ENCODE measurements at regions not wholly inside any gene's neighbourhood (a gene's known extent, or its start where the extent isn't known, plus 50 kb on each side); places are given as distances from the start of the nearest gene placed in this dataset.

- Histone ChIP-seq H2AFZ (ENCODE audit: low read length) (no peak overlapping the region), H3K9me2 (replicated peaks; ENCODE audit: low read length) (no peaks in the 10 kb centered on the region), H3K36me3 (ENCODE audit: low read depth, low read length) (no peaks in the 10 kb centered on the region), H3K27me3 (ENCODE audit: low read length) (no peaks in the 10 kb centered on the region), H3K9me3 (ENCODE audit: low read length) (no peaks in the 10 kb centered on the region), H3K4me3 (ENCODE audit: low read length) (no peak overlapping the region), H3K27ac (ENCODE audit: low read length) (no peak overlapping the region), H3K79me2 (ENCODE audit: low read length) (no peaks in the 10 kb centered on the region), H3F3A (ENCODE audit: low read length, unreplicated experiment) (no peaks in the 10 kb centered on the region), H3K9ac (ENCODE audit: low read length) (no peak overlapping the region), H4K20me1 (ENCODE audit: low read length) (no peaks in the 10 kb centered on the region), H3K4me1 (ENCODE audit: insufficient read depth, low read length) (peaks cover 8% of the 10 kb centered on the region; the same call in 1 of the 2 replicates), H3K4me2 (ENCODE audit: low read length) (no peak overlapping the region)
- ChIA-PET POLR2A (ENCODE audit: unreplicated experiment) (no interaction called here), CTCF (no interaction called here)
- TF ChIP-seq EZH2 (IDR thresholded peaks at IDR 0.05; ENCODE audit: low read length, unreplicated experiment), result no peak
- DNase-seq (no peak), ATAC-seq (no peak)
- no TSS peak for BruUV-seq (replicated peaks)
- intact Hi-C loops (cut with micrococcal nuclease), result no loop called here
These were observed 393.3 kb upstream of the CDH11 start for GRCh38 chr16:65515193-65515592.

GRCh38 chr16:65510850-65511249 is 389.0 kb upstream of the CDH11 start:
- H3F3A ChIP-seq (ENCODE audit: low read length, unreplicated experiment), result no peaks in the 10 kb centered on the region
- no peaks in the 10 kb centered on the region for H3K79me2 ChIP-seq (ENCODE audit: low read length)
- TF ChIP-seq EZH2phosphoT487 (IDR thresholded peaks at IDR 0.05; ENCODE audit: borderline replicate concordance, low read length), result no peak
- TF ChIP-seq EZH2 (IDR thresholded peaks at IDR 0.05; ENCODE audit: low read length, unreplicated experiment), result no peak
- TF ChIP-seq CTCF (conservative IDR thresholded peaks at IDR 0.05; ENCODE audit: low read depth, low read length), result no peak
- no peaks in the 10 kb centered on the region for H3K27me3 ChIP-seq (ENCODE audit: low read length)
- no peaks in the 10 kb centered on the region for H3K9me2 ChIP-seq (replicated peaks; ENCODE audit: low read length)
- H4K20me1 ChIP-seq (ENCODE audit: low read length), result no peaks in the 10 kb centered on the region
- no peak overlapping the region for H3K4me3 ChIP-seq (ENCODE audit: low read length)
- CTCF ChIA-PET, result no interaction called here
- DNase-seq (no peak), ATAC-seq (no peak)
- no peak overlapping the region for H3K27ac ChIP-seq (ENCODE audit: low read length)
- no peaks in the 10 kb centered on the region for H3K9me3 ChIP-seq (ENCODE audit: low read length)
- BruUV-seq (replicated peaks), result no TSS peak
- H2AFZ ChIP-seq (ENCODE audit: low read length), result no peak overlapping the region
- H3K36me3 ChIP-seq (ENCODE audit: low read depth, low read length), result no peaks in the 10 kb centered on the region
- no peak overlapping the region for H3K4me2 ChIP-seq (ENCODE audit: low read length)
- no peak overlapping the region for H3K9ac ChIP-seq (ENCODE audit: low read length)
- intact Hi-C loops (cut with micrococcal nuclease), result no loop called here
- H3K4me1 ChIP-seq (ENCODE audit: insufficient read depth, low read length), result no peaks in the 10 kb centered on the region
- POLR2A ChIA-PET (ENCODE audit: unreplicated experiment), result no interaction called here

- Histone ChIP-seq H3K4me2 (ENCODE audit: low read length) (no peak overlapping the region), H3K27ac (ENCODE audit: low read length) (no peak overlapping the region), H2AFZ (ENCODE audit: low read length) (no peak overlapping the region), H4K20me1 (ENCODE audit: low read length) (no peaks in the 10 kb centered on the region), H3K27me3 (ENCODE audit: low read length) (no peaks in the 10 kb centered on the region), H3K9ac (ENCODE audit: low read length) (no peak overlapping the region), H3K4me3 (ENCODE audit: low read length) (no peak overlapping the region), H3K4me1 (ENCODE audit: insufficient read depth, low read length) (no peaks in the 10 kb centered on the region), H3K36me3 (ENCODE audit: low read depth, low read length) (no peaks in the 10 kb centered on the region), H3F3A (ENCODE audit: low read length, unreplicated experiment) (no peaks in the 10 kb centered on the region), H3K9me2 (replicated peaks; ENCODE audit: low read length) (no peaks in the 10 kb centered on the region), H3K79me2 (ENCODE audit: low read length) (no peaks in the 10 kb centered on the region), H3K9me3 (ENCODE audit: low read length) (no peaks in the 10 kb centered on the region)
- TF ChIP-seq CTCF (conservative IDR thresholded peaks at IDR 0.05; ENCODE audit: low read depth, low read length) (no peak), EZH2 (IDR thresholded peaks at IDR 0.05; ENCODE audit: low read length, unreplicated experiment) (no peak), EZH2phosphoT487 (IDR thresholded peaks at IDR 0.05; ENCODE audit: borderline replicate concordance, low read length) (no peak)
- intact Hi-C loops (cut with micrococcal nuclease), result no loop called here
- DNase-seq (no peak), ATAC-seq (no peak)
- ChIA-PET POLR2A (ENCODE audit: unreplicated experiment) (no interaction called here), CTCF (no interaction called here)
- no TSS peak for BruUV-seq (replicated peaks)
These were observed 388.4 kb upstream of the CDH11 start for GRCh38 chr16:65510241-65510640.
